ENCODE measurements at regions not wholly inside any gene's neighbourhood (a gene's known extent, or its start where the extent isn't known, plus 50 kb on each side); places are given as distances from the start of the nearest gene placed in this dataset.
"Not testable (repeated sequence)": the region's sequence is repeated elsewhere in the genome, so short reads cannot be mapped to it uniquely, and the experiment has no call there.

DNA sequence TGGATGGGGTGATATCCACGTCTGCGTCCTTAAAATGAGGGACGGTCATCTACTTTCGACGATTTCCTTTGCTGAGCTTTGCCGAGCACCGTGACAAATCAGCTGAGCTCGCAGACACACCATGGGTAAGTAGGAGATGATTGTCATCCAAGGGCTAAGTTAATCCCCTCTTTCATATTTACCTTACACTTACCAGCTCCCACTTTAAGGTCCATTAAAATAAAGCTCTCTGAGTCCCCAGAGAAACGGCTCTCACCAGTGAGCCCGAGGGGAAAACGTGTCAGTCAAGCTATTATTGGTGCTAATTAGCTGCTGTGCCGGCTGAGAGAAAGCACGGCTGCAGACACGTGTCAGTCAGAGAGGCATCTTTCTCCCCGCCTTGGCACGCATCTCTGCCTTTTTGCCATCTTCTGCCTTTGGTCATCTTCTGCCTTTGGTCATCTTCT lies 72.2 kb downstream of the CRLF2 start:
- DNase-seq: no peak

DNA sequence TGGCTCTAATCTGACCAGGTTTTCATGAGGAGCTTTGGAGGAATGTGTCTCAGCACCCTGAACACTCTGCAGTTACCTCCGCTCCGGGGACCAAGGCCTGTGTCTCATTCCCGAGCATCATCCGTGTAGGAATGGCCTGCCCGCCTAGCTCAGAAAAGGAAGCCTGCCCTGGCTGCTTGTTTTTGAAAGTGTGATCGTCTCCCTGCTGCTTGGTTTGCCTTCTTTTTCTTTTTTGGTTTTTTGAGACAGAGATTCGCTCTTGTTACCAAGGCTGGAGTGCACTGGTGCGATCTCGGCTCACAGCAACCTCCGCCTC lies 73.3 kb downstream of the CRLF2 start:
- no peak for DNase-seq

- DNase-seq: no peak
These were observed 73.8 kb downstream of the CRLF2 start for GRCh38 chrX:1138476-1139184.

DNA sequence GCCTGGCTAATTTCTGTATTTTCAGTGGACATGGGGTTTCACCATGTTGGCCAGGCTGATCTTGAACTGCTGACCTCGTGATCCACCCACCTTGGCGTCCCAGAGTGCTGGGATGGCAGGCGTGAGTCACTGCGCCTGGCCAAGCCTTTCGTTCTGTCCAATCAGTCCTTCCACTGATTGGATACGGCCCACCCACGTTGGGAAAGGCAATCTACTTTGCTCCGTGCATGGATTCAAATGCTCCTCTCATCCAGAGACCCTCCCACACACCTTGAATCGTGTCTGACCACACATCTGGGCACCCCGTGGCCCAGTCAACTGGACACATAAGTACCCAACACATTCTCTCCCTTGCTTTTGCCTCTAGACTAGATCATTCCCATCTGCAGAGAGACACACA lies 74.9 kb downstream of the CRLF2 start:
- no peak for DNase-seq

- not testable (repeated sequence) for DNase-seq
These were observed 75.9 kb downstream of the CRLF2 start for GRCh38 chrX:1136582-1136981.

- no peak for DNase-seq
These were observed 77.5 kb downstream of the CRLF2 start for GRCh38 chrX:1134976-1135375.

DNA sequence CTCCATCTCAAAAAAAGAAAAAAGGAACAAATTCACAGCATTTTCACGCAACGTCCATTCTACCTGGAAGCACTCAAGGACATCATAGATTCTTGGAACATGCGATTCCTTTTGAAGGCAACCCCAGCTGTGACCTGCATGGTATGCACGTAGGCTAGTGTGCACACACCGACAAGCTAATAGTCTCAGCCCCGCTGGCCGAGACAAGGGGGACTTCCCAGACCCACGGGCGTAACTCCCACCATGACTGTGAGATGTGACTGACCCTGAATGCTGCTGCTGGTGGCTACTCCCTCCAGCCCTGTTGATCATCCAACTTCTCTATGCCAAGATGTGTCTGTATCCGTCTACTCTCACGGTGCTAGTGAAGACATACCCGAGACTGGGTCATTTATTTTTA lies 78.3 kb downstream of the CRLF2 start:
- DNase-seq: no peak

DNA sequence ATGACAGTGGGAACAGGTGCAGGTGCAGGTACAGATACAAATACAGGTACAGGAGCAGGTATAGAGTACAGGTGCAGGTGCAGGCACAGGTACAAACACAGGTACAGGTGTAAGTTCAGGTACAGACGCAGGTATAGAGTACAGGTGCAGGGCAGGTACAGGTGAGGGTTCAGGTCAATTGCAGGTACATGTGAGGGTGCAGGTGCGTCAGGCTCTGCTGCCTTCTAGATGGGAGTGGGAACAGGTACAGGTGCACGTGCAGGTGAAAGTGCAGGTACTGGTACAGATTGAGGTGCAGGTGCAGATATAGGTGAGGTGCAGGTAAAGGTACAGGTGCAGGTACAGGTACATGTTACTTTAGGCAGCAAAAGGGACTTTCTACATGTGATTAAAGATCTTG lies 85.7 kb downstream of the CRLF2 start:
- no peak for DNase-seq

DNA sequence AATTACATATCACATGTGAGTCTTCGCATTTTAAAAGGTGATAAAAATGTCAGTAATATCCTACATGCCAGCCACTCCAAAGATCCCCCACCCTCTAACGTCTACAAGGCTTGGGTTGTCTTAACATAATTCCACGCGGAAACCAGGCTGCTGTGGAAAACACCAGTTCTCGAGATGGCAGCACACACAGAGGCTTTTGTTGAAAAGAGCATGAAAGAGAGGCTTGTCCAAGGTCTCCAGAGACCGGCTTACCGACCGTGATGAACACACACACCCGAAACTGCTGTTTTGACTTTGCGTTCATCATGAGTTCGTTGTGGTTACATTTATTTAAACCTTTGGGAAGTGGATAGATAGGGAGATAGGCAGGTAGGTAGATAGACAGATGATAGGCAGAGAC lies 87.9 kb downstream of the CRLF2 start:
- DNase-seq: no peak

DNA sequence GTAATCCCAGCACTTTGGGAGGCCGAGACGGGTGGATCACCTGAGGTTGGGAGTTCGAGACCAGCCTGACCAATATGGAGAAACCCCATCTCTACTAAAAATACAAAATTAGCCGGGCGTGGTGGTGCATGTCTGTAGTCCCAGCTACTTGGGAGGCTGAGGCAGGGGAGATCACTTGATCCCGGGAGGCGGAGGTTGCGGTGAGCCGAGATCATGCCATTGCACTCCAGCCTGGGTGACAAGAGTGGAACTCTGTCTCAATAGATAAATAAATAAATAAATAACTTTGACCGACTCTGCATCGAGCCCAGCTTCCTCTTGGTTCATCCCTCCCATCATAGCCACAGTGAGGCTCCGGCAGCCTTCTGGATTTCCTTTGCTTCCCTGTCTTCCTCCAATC lies 89.6 kb downstream of the CRLF2 start:
- not testable (repeated sequence) for DNase-seq

GRCh38 chrX:1119275-1119674 lies 93.2 kb downstream of the CRLF2 start:
- no peak for DNase-seq

GRCh38 chrX:1118572-1119199 lies 93.8 kb downstream of the CRLF2 start:
- no peak for DNase-seq

- not testable (repeated sequence) for DNase-seq
These were observed 97.0 kb downstream of the CRLF2 start for GRCh38 chrX:1115411-1115810.

- no peak for DNase-seq
These were observed 100.1 kb downstream of the CRLF2 start for GRCh38 chrX:1112321-1112720.

DNA sequence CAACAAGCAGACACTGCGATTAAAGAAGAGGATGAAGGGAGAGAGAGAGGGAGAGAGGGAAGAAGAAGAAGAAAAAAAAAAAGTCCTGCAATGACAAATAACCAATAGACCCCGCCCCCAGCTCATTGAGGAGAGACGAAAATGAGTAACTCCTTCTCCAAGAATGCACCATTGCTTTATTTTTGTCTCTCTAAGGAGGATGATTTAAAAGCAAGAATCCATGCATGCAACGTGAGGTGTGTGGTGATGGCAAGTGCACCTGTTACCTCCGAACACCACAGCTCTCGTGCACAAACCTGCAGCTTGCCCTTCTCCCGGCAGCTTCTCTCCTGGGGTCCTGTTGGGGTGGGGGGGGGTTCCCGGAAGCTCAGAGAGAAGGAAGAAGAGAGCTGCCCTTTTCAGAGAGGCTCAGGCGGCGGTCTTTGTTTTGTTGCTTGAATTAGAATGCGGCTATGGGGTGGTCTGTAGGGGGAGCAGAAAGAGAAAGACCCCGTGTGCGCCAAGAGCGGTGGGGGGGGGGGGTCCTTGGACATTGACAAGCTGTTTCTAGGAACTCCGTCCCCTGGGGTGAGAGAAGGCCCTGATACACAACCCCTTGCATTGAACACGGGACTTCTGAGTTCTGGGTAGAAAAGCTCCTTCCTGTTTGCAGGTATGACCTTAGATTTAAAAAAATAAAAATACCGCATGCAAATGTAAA lies 100.7 kb downstream of the CRLF2 start:
- no peak for DNase-seq

- no peak for DNase-seq
These were observed 102.8 kb downstream of the CRLF2 start for GRCh38 chrX:1109580-1110119.

DNA sequence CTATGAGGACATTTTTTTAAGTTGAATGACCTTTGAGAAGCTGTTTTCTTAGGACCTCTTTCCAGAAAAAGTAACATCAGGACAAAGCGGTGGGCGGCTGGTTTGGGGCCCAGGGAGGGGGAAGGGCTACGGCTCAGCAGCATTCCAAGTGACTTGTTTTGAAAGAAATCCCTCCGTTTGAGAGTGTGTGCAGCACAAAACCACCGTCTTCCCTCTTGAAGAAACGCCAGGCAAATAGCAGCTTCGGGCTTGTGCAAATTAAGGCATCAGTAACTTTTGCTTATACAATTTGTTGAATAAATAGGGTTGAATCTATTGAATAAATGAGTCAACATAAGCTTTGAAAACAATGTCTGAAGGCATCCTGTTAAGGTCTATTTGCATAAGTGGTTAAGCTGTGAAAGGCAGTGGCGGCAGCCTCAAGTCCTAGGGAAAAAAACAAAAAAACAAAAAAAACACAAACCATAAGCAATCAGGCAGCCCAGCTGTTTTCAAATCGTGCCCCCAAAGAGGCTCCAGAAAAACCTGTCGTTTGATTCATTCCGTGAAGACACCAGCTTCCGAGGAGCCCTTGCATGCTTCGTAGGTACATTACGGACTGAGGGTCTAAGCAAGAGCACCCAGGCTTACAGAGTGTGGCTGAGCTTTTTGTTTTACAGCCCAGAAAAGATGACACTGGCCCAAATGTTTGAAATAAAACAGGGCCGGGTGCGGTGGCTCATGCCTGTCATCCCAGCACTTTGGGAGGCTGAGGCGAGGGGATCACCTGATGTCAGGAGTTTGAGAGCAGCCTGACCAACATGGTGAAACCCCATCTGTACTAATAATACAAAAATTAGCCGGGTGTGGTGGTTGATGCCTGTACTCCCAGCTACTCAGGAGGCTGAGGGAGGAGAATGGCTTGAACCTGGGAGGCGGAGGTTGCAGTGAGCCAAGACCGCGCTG lies 103.7 kb downstream of the CRLF2 start:
- no peak for DNase-seq

- DNase-seq: no peak
These were observed 105.8 kb downstream of the CRLF2 start for GRCh38 chrX:1106478-1107210.

DNA sequence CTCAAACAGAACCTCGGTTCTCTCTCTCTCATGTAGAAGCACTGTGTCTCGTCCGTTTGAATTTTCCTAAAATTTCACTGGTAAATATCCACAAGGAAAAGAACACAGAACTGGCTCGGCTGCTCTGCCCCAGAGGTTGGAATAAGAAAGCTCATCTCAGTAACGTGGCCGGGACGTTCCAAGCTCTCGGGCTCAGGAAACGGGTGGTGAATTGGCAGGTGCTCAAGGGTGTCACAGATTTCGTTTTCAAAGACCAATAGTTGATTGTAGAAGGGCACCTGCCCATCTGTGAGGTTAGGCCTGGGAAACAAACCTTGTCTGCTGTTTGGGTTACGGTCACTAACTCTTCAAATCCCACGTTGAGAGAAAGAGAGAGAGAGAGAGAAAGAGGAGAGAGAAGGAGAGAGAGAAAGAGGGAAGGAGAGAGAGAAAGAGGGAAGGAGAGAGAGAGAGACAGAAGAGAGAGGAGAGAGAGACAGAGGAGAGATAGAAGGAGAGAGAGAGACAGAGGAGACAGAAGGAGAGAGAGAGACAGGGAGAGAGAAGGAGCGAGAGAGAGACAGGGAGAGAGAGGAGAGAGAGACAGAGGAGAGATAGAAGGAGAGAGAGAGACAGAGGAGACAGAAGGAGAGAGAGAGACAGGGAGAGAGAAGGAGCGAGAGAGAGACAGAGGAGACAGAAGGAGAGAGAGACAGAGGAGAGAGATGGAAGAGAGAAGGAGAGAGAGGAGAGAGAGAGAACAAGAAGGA lies 106.6 kb downstream of the CRLF2 start:
- no peak for DNase-seq

DNA sequence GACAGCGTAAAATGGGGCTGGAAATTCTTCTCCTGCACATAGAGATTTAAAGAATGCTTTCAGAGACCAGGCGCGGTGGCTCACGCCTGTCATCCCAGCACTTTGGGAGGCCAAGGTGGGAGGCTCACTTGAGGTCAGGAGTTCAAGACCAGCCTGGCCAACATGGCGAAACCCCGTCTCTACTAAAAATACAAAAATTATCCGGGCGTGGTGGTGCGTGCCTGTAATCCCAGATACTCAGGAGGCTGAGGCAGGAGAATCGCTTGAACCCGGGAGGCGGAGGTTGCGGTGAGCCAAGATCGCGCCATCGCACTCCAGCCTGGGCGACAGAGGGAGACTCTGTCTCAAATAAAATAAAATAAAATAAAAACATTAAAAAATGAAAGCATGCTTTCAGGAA lies 107.4 kb downstream of the CRLF2 start:
- DNase-seq: not testable (repeated sequence)

GRCh38 chrX:1103360-1103759 lies 109.1 kb downstream of the CRLF2 start:
- DNase-seq: no peak
